ENCODE measurements at regions not wholly inside any gene's neighbourhood (a gene's known extent, or its start where the extent isn't known, plus 50 kb on each side); places are given as distances from the start of the nearest gene placed in this dataset.

DNA sequence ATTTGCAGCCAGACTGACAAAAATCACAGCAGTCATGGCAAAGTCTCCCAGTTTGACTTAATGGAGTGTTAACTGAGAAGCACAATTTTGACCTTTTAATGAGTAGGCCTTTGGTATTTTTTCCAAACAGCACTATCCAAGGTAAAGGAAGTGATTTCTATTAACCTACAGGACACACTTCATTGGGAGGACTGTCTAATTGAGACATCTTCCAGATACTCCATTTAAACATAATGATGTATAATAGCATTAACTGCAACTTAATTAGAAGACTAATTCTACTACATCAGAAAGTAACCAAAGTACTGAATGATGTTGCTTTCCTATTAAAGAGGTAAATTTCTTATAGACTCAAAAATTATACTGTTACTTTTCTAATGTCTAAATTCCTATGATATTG lies 61.1 kb downstream of the TWIST1 start:
- H3K9me2 ChIP-seq (ENCODE audit: insufficient read depth, low read length), result no peaks in the 10 kb centered on the region; the same call in 1 of the 2 replicates
- no peak for TF ChIP-seq EZH2phosphoT487 (IDR thresholded peaks at IDR 0.05; ENCODE audit: borderline replicate concordance, low read depth, low read length)
- TF ChIP-seq, protein P1, sequence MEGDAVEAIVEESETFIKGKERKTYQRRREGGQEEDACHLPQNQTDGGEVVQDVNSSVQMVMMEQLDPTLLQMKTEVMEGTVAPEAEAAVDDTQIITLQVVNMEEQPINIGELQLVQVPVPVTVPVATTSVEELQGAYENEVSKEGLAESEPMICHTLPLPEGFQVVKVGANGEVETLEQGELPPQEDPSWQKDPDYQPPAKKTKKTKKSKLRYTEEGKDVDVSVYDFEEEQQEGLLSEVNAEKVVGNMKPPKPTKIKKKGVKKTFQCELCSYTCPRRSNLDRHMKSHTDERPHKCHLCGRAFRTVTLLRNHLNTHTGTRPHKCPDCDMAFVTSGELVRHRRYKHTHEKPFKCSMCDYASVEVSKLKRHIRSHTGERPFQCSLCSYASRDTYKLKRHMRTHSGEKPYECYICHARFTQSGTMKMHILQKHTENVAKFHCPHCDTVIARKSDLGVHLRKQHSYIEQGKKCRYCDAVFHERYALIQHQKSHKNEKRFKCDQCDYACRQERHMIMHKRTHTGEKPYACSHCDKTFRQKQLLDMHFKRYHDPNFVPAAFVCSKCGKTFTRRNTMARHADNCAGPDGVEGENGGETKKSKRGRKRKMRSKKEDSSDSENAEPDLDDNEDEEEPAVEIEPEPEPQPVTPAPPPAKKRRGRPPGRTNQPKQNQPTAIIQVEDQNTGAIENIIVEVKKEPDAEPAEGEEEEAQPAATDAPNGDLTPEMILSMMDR (conservative IDR thresholded peaks at IDR 0.05; ENCODE audit: low read length), result no peak
- ChIA-PET POLR2A (interaction anchor here (1.1 kb wide), 1 partner anchor 113 kb away, joined by 3 read pairs; no protein-coding TSS in a partner anchor), CTCF (ENCODE audit: unreplicated experiment) (no interaction called here)
- no peak for DNase-seq (ENCODE audit: low spot score)
- H3K4me2 ChIP-seq (ENCODE audit: low read length), result no peak overlapping the region
- no peaks in the 10 kb centered on the region for H4K20me1 ChIP-seq (ENCODE audit: insufficient read depth, low read length)
- no peaks in the 10 kb centered on the region for H3K36me3 ChIP-seq (ENCODE audit: insufficient read depth, low read length)
- no peak overlapping the region for H2AFZ ChIP-seq (ENCODE audit: low read length)
- no peak overlapping the region for H3K27ac ChIP-seq (ENCODE audit: low read depth, low read length, poor library complexity, severe bottlenecking)
- H3K4me3 ChIP-seq (ENCODE audit: low read depth, low read length, poor library complexity, severe bottlenecking), result no peak overlapping the region
- intact Hi-C loops (cut with micrococcal nuclease; ENCODE audit: unreplicated experiment), result no loop called here
- no peaks in the 10 kb centered on the region for H3K4me1 ChIP-seq (ENCODE audit: insufficient read depth, low read length, poor library complexity, severe bottlenecking)
- no peaks in the 10 kb centered on the region for H3K79me2 ChIP-seq (ENCODE audit: insufficient read depth, low read depth, low read length)
- BruUV-seq (replicated peaks), result no TSS peak
- no peaks in the 10 kb centered on the region for H3K9me3 ChIP-seq (ENCODE audit: low read length)
